Heart right ventricle (tissue), 16 donors: ENCODE measurements at regions not wholly inside any gene's neighbourhood (a gene's known extent, or its start where the extent isn't known, plus 50 kb on each side); places are given as distances from the start of the nearest gene placed in this dataset.

Experiments used
- ATAC-seq, 8 donors: fragments of 200-7000 bp; cut with Tn5 transposase; one replicate each; pipeline ENCODE4 v1.9.1; 2020; ENCODE audit warnings: mild to moderate bottlenecking in 8 of 8, moderate library complexity in 8 of 8, moderate number of reproducible peaks in 1 of 8
- DNase-seq, 2 donors: peaks; one replicate each; pipeline ENCODE4 v3.0.0-alpha.2; 2020
- H3K27ac ChIP-seq, 10 donors: fragments of 200-600 bp; sonication (generic) in 2 of 10; one replicate each; pipeline versions ENCODE4 v1.5.0 to v1.8.0; 2020 to 2022; ENCODE audit warnings: mild to moderate bottlenecking in 3 of 10
- H3K27me3 ChIP-seq, 7 donors: fragments of 200-600 bp; one replicate each; pipeline ENCODE4 v1.8.0; 2021 to 2022; ENCODE audit warnings: mild to moderate bottlenecking in 2 of 7
- H3K36me3 ChIP-seq, 9 donors: fragments of 200-600 bp; sonication (generic) in 1 of 9; one replicate each; pipeline versions ENCODE4 v1.5.0 to v1.8.0; 2020 to 2022; ENCODE audit warnings: mild to moderate bottlenecking in 2 of 9
- H3K4me1 ChIP-seq, 9 donors: fragments of 200-600 bp; sonication (generic) in 1 of 9; one replicate each; pipeline versions ENCODE4 v1.5.0 to v1.8.0; 2020 to 2022; ENCODE audit warnings: mild to moderate bottlenecking in 4 of 9
- H3K4me3 ChIP-seq, 10 donors: fragments of 200-600 bp; sonication (generic) in 2 of 10; one replicate each; pipeline versions ENCODE4 v1.5.0 to v1.8.0; 2020 to 2022; ENCODE audit warnings: mild to moderate bottlenecking in 7 of 10, moderate library complexity in 2 of 10
- H3K9me3 ChIP-seq, 11 donors: fragments of 200-600 bp in 10 of 11; sonication (generic) in 2 of 11; one replicate each; pipeline versions ENCODE4 v1.5.0 to v1.8.0; 2013 to 2022; ENCODE audit warnings: mild to moderate bottlenecking in 2 of 11, control low read depth in 1 of 11, moderate library complexity in 1 of 11
- CTCF ChIP-seq, 9 donors: fragments of 200-600 bp; sonication (generic) in 2 of 9; IDR thresholded peaks; one replicate each; pipeline versions ENCODE4 v1.5.0 to v1.8.0; 2021 to 2022; ENCODE audit warnings: antibody characterized with exemption in 9 of 9, mild to moderate bottlenecking in 5 of 9, moderate library complexity in 1 of 9
- WGBS, 2 donors: extraction: QIAGEN DNeasy Blood & Tissue Kit; methylation state at CpG; one replicate each; pipeline ENCODE4 v1.1.7; 2013; ENCODE audit warnings: inconsistent platforms in 1 of 2; 5-methylcytosine and 5-hydroxymethylcytosine counted together
- intact Hi-C, 10 donors: fragments of 100-400 bp; cut with DNase I; formaldehyde crosslinking; loops; one replicate each; pipeline versions ENCODE4 v1.11.1 to v1.14.2; 2022
- donor health status: Arrhythmogenic right ventricular cardiomyopathy.
- donor health status: ischemic (EF 13 %, LVEDD 7.1; RV severe dilation, severe dysfunction).
- donor health status: healthy with polysubstance abuse.
- donor health status: DM: no; HTN: yes; CAD: no.
- donor health status: DM: no; HTN: no; CAD: no.
- donor health status: ischemic (EF 25% LVEDD 6.9; RV normal size, moderate dysfunction).
- donor health status: ischemic (EF 25% LVEDD 5.7; RV mildly dilated, moderate dysfunction).
- donor health status: healthy.
- donor health status: DM: yes; HTN: yes; CAD: no.
- donor health status: Ischemic cardiomyopathy.
- donor health status: ischemic (EF 35%, LVEDD 5.7; RV mildly dilated, moderate dysfunction).
- donor health status: nonischemic (EF 11% LVEDD 7.7; RV severe dilation, severe dysfunction).
- donor health status: DM: yes; HTN: yes; CAD: no.
- donor health status: PGD.
- donor health status: ischemic (EF 29% LVEDD 5.4; RV normal size, mild dysfunction).
- donor health status: nonischemic (EF 23%, LVEDD 6.1; RV moderate dilation, normal function).

GRCh38 chr3:18500322-18500721, 75.2 kb upstream of the SATB1 start:
- 64 to 73% methylated on average over 2 of the region's 2 CpGs for WGBS, 2 donors
- Histone ChIP-seq H3K4me1 (no peaks in the 10 kb centered on the region), H3K27ac (no peak overlapping the region), H3K4me3 (no peak overlapping the region), H3K9me3 (no peaks in the 10 kb centered on the region), H3K36me3 (no peaks in the 10 kb centered on the region), H3K27me3 (peaks cover 0 to 7% (median 0%) of the 10 kb centered on the region in 7 donors)
- intact Hi-C loops = no loop called here
- TF ChIP-seq CTCF (IDR thresholded peaks at IDR 0.05) = no peak
- ATAC-seq (no peak), DNase-seq (no peak)

- 47 to 52% methylated on average over 3 of the region's 3 CpGs for WGBS, 2 donors
Measured at GRCh38 chr3:18499301-18499700, 74.2 kb upstream of the SATB1 start.

GRCh38 chr3:18494251-18494650, 69.1 kb upstream of the SATB1 start:
- intact Hi-C loops = no loop called here
- no peak for ATAC-seq
- 48 to 68% methylated on average over 1 of the region's 1 CpG for WGBS, 2 donors
- no peak overlapping the region for H3K4me3 ChIP-seq
- no peaks in the 10 kb centered on the region for H3K9me3 ChIP-seq
- H3K27ac ChIP-seq = no peak overlapping the region
- H3K27me3 ChIP-seq = peaks cover 0 to 5% (median 0%) of the 10 kb centered on the region in 7 donors
- no peak for TF ChIP-seq CTCF (IDR thresholded peaks at IDR 0.05)
- H3K36me3 ChIP-seq = no peaks in the 10 kb centered on the region
- DNase-seq = no peak
- no peaks in the 10 kb centered on the region for H3K4me1 ChIP-seq

More at GRCh38 chr3:18499301-18499700, 74.2 kb upstream of the SATB1 start:
- intact Hi-C loops = no loop called here
- H3K9me3 ChIP-seq = no peaks in the 10 kb centered on the region
- no peak overlapping the region for H3K27ac ChIP-seq
- no peak for TF ChIP-seq CTCF (IDR thresholded peaks at IDR 0.05)
- H3K4me1 ChIP-seq = no peaks in the 10 kb centered on the region
- DNase-seq = no peak
- no peaks in the 10 kb centered on the region for H3K36me3 ChIP-seq
- peaks cover 0 to 9% (median 0%) of the 10 kb centered on the region in 7 donors for H3K27me3 ChIP-seq
- no peak for ATAC-seq
- no peak overlapping the region for H3K4me3 ChIP-seq

GRCh38 chr3:18489939-18490338, 64.8 kb upstream of the SATB1 start:
- no peak for ATAC-seq
- Histone ChIP-seq H3K4me3 (no peak overlapping the region), H3K9me3 (peaks cover 0 to 8% (median 0%) of the 10 kb centered on the region in 11 donors), H3K27me3 (peaks cover 0 to 5% (median 0%) of the 10 kb centered on the region in 7 donors), H3K36me3 (no peaks in the 10 kb centered on the region), H3K4me1 (no peaks in the 10 kb centered on the region), H3K27ac (no peak overlapping the region)
- DNase-seq = no peak
- intact Hi-C loops = no loop called here
- 88 to 89% methylated on average over 4 of the region's 4 CpGs for WGBS, 2 donors
- no peak for TF ChIP-seq CTCF (IDR thresholded peaks at IDR 0.05)
